ENCODE measurements at regions not wholly inside any gene's neighbourhood (a gene's known extent, or its start where the extent isn't known, plus 50 kb on each side); places are given as distances from the start of the nearest gene placed in this dataset.
"Not testable (repeated sequence)": the region's sequence is repeated elsewhere in the genome, so short reads cannot be mapped to it uniquely, and the experiment has no call there.

GRCh38 chr16:66099306-66099705 lies 267.2 kb upstream of the CDH5 start:
- H3K9me3 Mint-ChIP-seq, result no peaks in the 10 kb centered on the region
- no peak overlapping the region for H3K27ac Mint-ChIP-seq
- no peak for DNase-seq
- H3K4me3 Mint-ChIP-seq, result no peak overlapping the region
- no peaks in the 10 kb centered on the region for H3K4me1 Mint-ChIP-seq
- no peaks in the 10 kb centered on the region for H3K36me3 Mint-ChIP-seq
- peaks cover 0 to 8% (median 3%) of the 10 kb centered on the region in 3 donors for H3K27me3 Mint-ChIP-seq (ENCODE audit: low read depth in 3 of 3)

- DNase-seq, result no peak
- no peaks in the 10 kb centered on the region for H3K4me1 Mint-ChIP-seq
- H3K4me3 Mint-ChIP-seq, result no peak overlapping the region
- no peak overlapping the region for H3K27ac Mint-ChIP-seq
- no peaks in the 10 kb centered on the region for H3K9me3 Mint-ChIP-seq
- peaks cover 0 to 6% (median 3%) of the 10 kb centered on the region in 3 donors for H3K27me3 Mint-ChIP-seq (ENCODE audit: low read depth in 3 of 3)
- no peaks in the 10 kb centered on the region for H3K36me3 Mint-ChIP-seq
Observed at GRCh38 chr16:66097751-66098150, 268.7 kb upstream of the CDH5 start.

GRCh38 chr16:66095676-66096075 lies 270.8 kb upstream of the CDH5 start:
- Mint-ChIP-seq H3K4me3 (no peak overlapping the region), H3K36me3 (no peaks in the 10 kb centered on the region), H3K4me1 (no peaks in the 10 kb centered on the region), H3K27me3 (ENCODE audit: low read depth in 3 of 3) (peaks cover 0 to 6% (median 3%) of the 10 kb centered on the region in 3 donors), H3K9me3 (no peaks in the 10 kb centered on the region), H3K27ac (no peak overlapping the region)
- no peak for DNase-seq

GRCh38 chr16:66093191-66093590 lies 273.3 kb upstream of the CDH5 start:
- Mint-ChIP-seq H3K27ac (no peak overlapping the region), H3K4me3 (no peak overlapping the region), H3K9me3 (no peaks in the 10 kb centered on the region), H3K27me3 (ENCODE audit: low read depth in 3 of 3) (peaks cover 0 to 6% (median 3%) of the 10 kb centered on the region in 3 donors), H3K36me3 (no peaks in the 10 kb centered on the region), H3K4me1 (no peaks in the 10 kb centered on the region)
- DNase-seq, result no peak

- no peak for DNase-seq
- Mint-ChIP-seq H3K4me1 (no peaks in the 10 kb centered on the region), H3K9me3 (no peaks in the 10 kb centered on the region), H3K27me3 (ENCODE audit: low read depth in 3 of 3) (no peaks in the 10 kb centered on the region), H3K4me3 (no peak overlapping the region), H3K36me3 (no peaks in the 10 kb centered on the region), H3K27ac (no peak overlapping the region)
Observed at GRCh38 chr16:66091471-66091891, 275.0 kb upstream of the CDH5 start.

- H3K4me3 Mint-ChIP-seq, result no peak overlapping the region
- H3K4me1 Mint-ChIP-seq, result no peaks in the 10 kb centered on the region
- DNase-seq, result no peak
- H3K27me3 Mint-ChIP-seq (ENCODE audit: low read depth in 3 of 3), result peaks cover 0 to 3% (median 2%) of the 10 kb centered on the region in 3 donors
- H3K36me3 Mint-ChIP-seq, result peaks cover 0 to 2% (median 0%) of the 10 kb centered on the region in 3 donors
- no peak overlapping the region for H3K27ac Mint-ChIP-seq
- H3K9me3 Mint-ChIP-seq, result no peaks in the 10 kb centered on the region
Observed at GRCh38 chr16:66088681-66089080, 277.8 kb upstream of the CDH5 start.

GRCh38 chr16:66087308-66087707 lies 279.2 kb upstream of the CDH5 start:
- H3K27ac Mint-ChIP-seq, result no peak overlapping the region
- H3K27me3 Mint-ChIP-seq (ENCODE audit: low read depth in 3 of 3), result peaks cover 0 to 3% (median 2%) of the 10 kb centered on the region in 3 donors
- H3K4me1 Mint-ChIP-seq, result no peaks in the 10 kb centered on the region
- peaks cover 0 to 2% (median 0%) of the 10 kb centered on the region in 3 donors for H3K36me3 Mint-ChIP-seq
- H3K4me3 Mint-ChIP-seq, result no peak overlapping the region
- no peaks in the 10 kb centered on the region for H3K9me3 Mint-ChIP-seq
- DNase-seq, result no peak

GRCh38 chr16:66085651-66086050 lies 280.8 kb upstream of the CDH5 start:
- Mint-ChIP-seq H3K27me3 (ENCODE audit: low read depth in 3 of 3) (peaks cover 0 to 3% (median 2%) of the 10 kb centered on the region in 3 donors), H3K9me3 (peaks cover 0 to 1% (median 0%) of the 10 kb centered on the region in 6 donors), H3K4me1 (no peaks in the 10 kb centered on the region), H3K36me3 (peaks cover 0 to 2% (median 0%) of the 10 kb centered on the region in 3 donors), H3K4me3 (no peak overlapping the region), H3K27ac (no peak overlapping the region)
- DNase-seq, result no peak

GRCh38 chr16:66084731-66085130 lies 281.8 kb upstream of the CDH5 start:
- not testable (repeated sequence) for H3K4me1 Mint-ChIP-seq; H3K27me3 Mint-ChIP-seq (ENCODE audit: low read depth in 3 of 3); H3K36me3 Mint-ChIP-seq; H3K9me3 Mint-ChIP-seq; H3K27ac Mint-ChIP-seq; DNase-seq; H3K4me3 Mint-ChIP-seq

GRCh38 chr16:66084306-66084705 lies 282.2 kb upstream of the CDH5 start:
- Mint-ChIP-seq H3K27ac (no peak overlapping the region), H3K9me3 (peaks cover 0 to 1% (median 0%) of the 10 kb centered on the region in 6 donors), H3K4me3 (no peak overlapping the region), H3K4me1 (no peaks in the 10 kb centered on the region), H3K36me3 (peaks cover 0 to 2% (median 0%) of the 10 kb centered on the region in 3 donors), H3K27me3 (ENCODE audit: low read depth in 3 of 3) (peaks cover 0 to 6% (median 5%) of the 10 kb centered on the region in 3 donors)
- DNase-seq, result no peak

GRCh38 chr16:66083171-66083570 lies 283.3 kb upstream of the CDH5 start:
- no peak for DNase-seq
- peaks cover 0 to 2% (median 0%) of the 10 kb centered on the region in 3 donors for H3K36me3 Mint-ChIP-seq
- peaks cover 0 to 1% (median 0%) of the 10 kb centered on the region in 6 donors for H3K9me3 Mint-ChIP-seq
- H3K4me1 Mint-ChIP-seq, result no peaks in the 10 kb centered on the region
- no peak overlapping the region for H3K27ac Mint-ChIP-seq
- peaks cover 0 to 11% (median 7%) of the 10 kb centered on the region in 3 donors for H3K27me3 Mint-ChIP-seq (ENCODE audit: low read depth in 3 of 3)
- no peak overlapping the region for H3K4me3 Mint-ChIP-seq

- Mint-ChIP-seq H3K27me3 (ENCODE audit: low read depth in 3 of 3) (peaks cover 0 to 11% (median 9%) of the 10 kb centered on the region in 3 donors), H3K4me3 (no peak overlapping the region), H3K36me3 (peaks cover 0 to 2% (median 0%) of the 10 kb centered on the region in 3 donors), H3K4me1 (no peaks in the 10 kb centered on the region), H3K27ac (no peak overlapping the region), H3K9me3 (peaks cover 0 to 1% (median 0%) of the 10 kb centered on the region in 6 donors)
- no peak for DNase-seq
Observed at GRCh38 chr16:66082424-66082823, 284.1 kb upstream of the CDH5 start.

- Mint-ChIP-seq H3K9me3 (peaks cover 0 to 1% (median 0%) of the 10 kb centered on the region in 6 donors), H3K4me1 (no peaks in the 10 kb centered on the region), H3K27ac (no peak overlapping the region), H3K36me3 (peaks cover 0 to 2% (median 0%) of the 10 kb centered on the region in 3 donors), H3K4me3 (no peak overlapping the region), H3K27me3 (ENCODE audit: low read depth in 3 of 3) (peaks cover 0 to 11% (median 9%) of the 10 kb centered on the region in 3 donors)
- no peak for DNase-seq
Observed at GRCh38 chr16:66081775-66082366, 284.6 kb upstream of the CDH5 start.

- no peak overlapping the region for H3K27ac Mint-ChIP-seq
- H3K27me3 Mint-ChIP-seq (ENCODE audit: low read depth in 3 of 3), result peaks cover 0 to 8% (median 7%) of the 10 kb centered on the region in 3 donors
- H3K4me3 Mint-ChIP-seq, result no peak overlapping the region
- no peaks in the 10 kb centered on the region for H3K4me1 Mint-ChIP-seq
- H3K36me3 Mint-ChIP-seq, result no peaks in the 10 kb centered on the region
- peaks cover 0 to 3% (median 0%) of the 10 kb centered on the region in 6 donors for H3K9me3 Mint-ChIP-seq
- no peak for DNase-seq
Observed at GRCh38 chr16:66079671-66080334, 286.7 kb upstream of the CDH5 start.
